ENCODE measurements at regions not wholly inside any gene's neighbourhood (a gene's known extent, or its start where the extent isn't known, plus 50 kb on each side); places are given as distances from the start of the nearest gene placed in this dataset.

DNA sequence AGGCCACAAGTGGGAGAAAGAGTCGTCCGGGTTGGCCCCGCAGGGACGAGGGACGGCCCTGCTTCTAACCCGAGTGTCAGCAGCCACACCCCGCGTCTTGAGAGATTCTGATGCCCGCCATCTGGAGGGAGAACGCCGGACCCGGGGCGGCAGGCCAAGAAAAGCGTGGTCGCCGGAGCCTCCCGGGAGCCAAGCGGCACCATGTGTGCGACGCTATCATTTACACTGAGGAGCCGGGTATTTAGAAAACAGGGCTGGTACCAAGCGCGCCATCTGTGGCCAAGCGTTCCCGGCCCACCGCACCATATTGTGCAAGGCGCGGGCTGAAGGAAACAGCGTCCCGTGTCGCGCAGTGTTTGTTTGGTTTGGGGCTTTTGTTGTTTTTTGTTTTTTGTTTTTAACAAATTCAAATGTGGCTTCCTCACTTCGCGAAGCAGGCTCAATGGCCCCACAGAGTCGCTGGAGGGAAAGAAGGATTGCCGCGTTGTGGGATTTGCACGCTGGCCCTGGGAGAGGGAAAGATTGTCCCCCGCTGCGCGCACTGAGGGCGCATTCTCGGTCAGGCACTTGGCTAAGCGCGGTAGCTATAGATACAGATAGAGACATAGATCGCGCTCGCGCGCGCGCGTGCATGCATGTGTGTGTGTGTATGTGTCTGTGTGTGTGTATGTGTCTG is 153.8 kb downstream of the BCL11B start:
- TF ChIP-seq CEBPB (IDR thresholded peaks at IDR 0.05), result no peak
- TF ChIP-seq EGR1 (IDR thresholded peaks at IDR 0.05), result no peak
- TF ChIP-seq TAF1 (IDR thresholded peaks at IDR 0.05; ENCODE audit: low read depth), result no peak
- TF ChIP-seq, protein P1, sequence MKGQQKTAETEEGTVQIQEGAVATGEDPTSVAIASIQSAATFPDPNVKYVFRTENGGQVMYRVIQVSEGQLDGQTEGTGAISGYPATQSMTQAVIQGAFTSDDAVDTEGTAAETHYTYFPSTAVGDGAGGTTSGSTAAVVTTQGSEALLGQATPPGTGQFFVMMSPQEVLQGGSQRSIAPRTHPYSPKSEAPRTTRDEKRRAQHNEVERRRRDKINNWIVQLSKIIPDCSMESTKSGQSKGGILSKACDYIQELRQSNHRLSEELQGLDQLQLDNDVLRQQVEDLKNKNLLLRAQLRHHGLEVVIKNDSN (IDR thresholded peaks at IDR 0.05), result no peak
- TF ChIP-seq, protein P2, sequence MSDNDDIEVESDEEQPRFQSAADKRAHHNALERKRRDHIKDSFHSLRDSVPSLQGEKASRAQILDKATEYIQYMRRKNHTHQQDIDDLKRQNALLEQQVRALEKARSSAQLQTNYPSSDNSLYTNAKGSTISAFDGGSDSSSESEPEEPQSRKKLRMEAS (IDR thresholded peaks at IDR 0.05), result no peak
- no peak for TF ChIP-seq CREB1 (IDR thresholded peaks at IDR 0.05; ENCODE audit: low read depth)
- no peak for TF ChIP-seq TCF12 (IDR thresholded peaks at IDR 0.05; ENCODE audit: low read depth)
- no peak for TF ChIP-seq TEAD4 (IDR thresholded peaks at IDR 0.05)
- no peak for TF ChIP-seq YY1 (IDR thresholded peaks at IDR 0.05; ENCODE audit: low read depth)
- no peak for TF ChIP-seq NFIC (IDR thresholded peaks at IDR 0.05)
- TF ChIP-seq EP300 (IDR thresholded peaks at IDR 0.05; ENCODE audit: borderline replicate concordance), result no peak
- TF ChIP-seq ZBTB7A (IDR thresholded peaks at IDR 0.05; ENCODE audit: low read depth), result no peak

DNA sequence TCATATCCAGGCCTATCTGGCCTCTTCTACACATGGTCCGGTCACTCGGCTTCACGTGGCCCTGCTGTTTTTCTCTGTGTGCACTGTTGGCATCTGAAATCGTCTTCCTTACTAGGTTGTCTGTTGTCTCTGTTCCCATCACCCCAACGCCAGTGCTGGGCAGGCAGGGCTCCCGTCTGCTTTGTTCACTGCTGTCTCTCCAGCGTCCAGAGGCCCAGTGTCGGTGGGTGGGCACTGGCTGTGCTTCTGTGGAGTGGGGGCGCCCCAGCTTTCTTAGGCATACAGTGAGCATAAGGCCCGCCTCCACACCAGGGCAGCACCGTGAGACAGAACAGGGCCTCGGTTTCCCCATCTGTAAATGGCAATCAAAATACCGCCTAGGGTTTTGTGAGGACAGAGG is 153.1 kb downstream of the BCL11B start:
- no peak for TF ChIP-seq CREB1 (IDR thresholded peaks at IDR 0.05; ENCODE audit: low read depth)
- TF ChIP-seq, protein P1 (IDR thresholded peaks at IDR 0.05), result no peak
- no peak for TF ChIP-seq ZBTB7A (IDR thresholded peaks at IDR 0.05; ENCODE audit: low read depth)
- TF ChIP-seq RAD21 (IDR thresholded peaks at IDR 0.05; ENCODE audit: low read depth), result no peak
- TF ChIP-seq TEAD4 (IDR thresholded peaks at IDR 0.05), result no peak
- TF ChIP-seq, protein P3, sequence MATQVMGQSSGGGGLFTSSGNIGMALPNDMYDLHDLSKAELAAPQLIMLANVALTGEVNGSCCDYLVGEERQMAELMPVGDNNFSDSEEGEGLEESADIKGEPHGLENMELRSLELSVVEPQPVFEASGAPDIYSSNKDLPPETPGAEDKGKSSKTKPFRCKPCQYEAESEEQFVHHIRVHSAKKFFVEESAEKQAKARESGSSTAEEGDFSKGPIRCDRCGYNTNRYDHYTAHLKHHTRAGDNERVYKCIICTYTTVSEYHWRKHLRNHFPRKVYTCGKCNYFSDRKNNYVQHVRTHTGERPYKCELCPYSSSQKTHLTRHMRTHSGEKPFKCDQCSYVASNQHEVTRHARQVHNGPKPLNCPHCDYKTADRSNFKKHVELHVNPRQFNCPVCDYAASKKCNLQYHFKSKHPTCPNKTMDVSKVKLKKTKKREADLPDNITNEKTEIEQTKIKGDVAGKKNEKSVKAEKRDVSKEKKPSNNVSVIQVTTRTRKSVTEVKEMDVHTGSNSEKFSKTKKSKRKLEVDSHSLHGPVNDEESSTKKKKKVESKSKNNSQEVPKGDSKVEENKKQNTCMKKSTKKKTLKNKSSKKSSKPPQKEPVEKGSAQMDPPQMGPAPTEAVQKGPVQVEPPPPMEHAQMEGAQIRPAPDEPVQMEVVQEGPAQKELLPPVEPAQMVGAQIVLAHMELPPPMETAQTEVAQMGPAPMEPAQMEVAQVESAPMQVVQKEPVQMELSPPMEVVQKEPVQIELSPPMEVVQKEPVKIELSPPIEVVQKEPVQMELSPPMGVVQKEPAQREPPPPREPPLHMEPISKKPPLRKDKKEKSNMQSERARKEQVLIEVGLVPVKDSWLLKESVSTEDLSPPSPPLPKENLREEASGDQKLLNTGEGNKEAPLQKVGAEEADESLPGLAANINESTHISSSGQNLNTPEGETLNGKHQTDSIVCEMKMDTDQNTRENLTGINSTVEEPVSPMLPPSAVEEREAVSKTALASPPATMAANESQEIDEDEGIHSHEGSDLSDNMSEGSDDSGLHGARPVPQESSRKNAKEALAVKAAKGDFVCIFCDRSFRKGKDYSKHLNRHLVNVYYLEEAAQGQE (IDR thresholded peaks at IDR 0.05; ENCODE audit: low read depth), result no peak
- TF ChIP-seq YY1 (IDR thresholded peaks at IDR 0.05; ENCODE audit: low read depth), result no peak
- TF ChIP-seq FOXM1 (IDR thresholded peaks at IDR 0.05; ENCODE audit: borderline replicate concordance, low read depth), result no peak
- TF ChIP-seq, protein P2 (IDR thresholded peaks at IDR 0.05), result no peak
- no peak for TF ChIP-seq NFIC (IDR thresholded peaks at IDR 0.05)
- no peak for TF ChIP-seq TAF1 (IDR thresholded peaks at IDR 0.05; ENCODE audit: low read depth)
- no peak for TF ChIP-seq TCF12 (IDR thresholded peaks at IDR 0.05; ENCODE audit: low read depth)
- TF ChIP-seq EGR1 (IDR thresholded peaks at IDR 0.05), result no peak
- TF ChIP-seq EP300 (IDR thresholded peaks at IDR 0.05; ENCODE audit: borderline replicate concordance), result no peak
- TF ChIP-seq CEBPB (IDR thresholded peaks at IDR 0.05), result no peak
